WTC11 (cell line): ENCODE measurements at regions not wholly inside any gene's neighbourhood (a gene's known extent, or its start where the extent isn't known, plus 50 kb on each side); places are given as distances from the start of the nearest gene placed in this dataset.

ENCODE experiments used
- ATAC-seq: fragments of 200-7000 bp; cut with Tn5 transposase; 2 replicates; pipeline ENCODE4 v1.10.0; 2021; ENCODE audit warnings: mild to moderate bottlenecking, moderate library complexity
- CTCF ChIA-PET: fragments of 300-600 bp; sonication (Branson Sonifier 250); formaldehyde crosslinking; loops from one replicate; lab custom pipeline; 2021; ENCODE audit warnings: antibody characterized with exemption; lab: Charles Lee
- POLR2A ChIA-PET: fragments of 350-600 bp; sonication (Branson Sonifier 250); formaldehyde crosslinking; loops from one replicate; lab custom pipeline; 2021; ENCODE audit warnings: antibody characterized with exemption; lab: Charles Lee
- DNase-seq: peaks from one replicate; pipeline ENCODE4 v3.0.0; 2021; ENCODE audit warnings: low spot score
- H3K27ac Mint-ChIP-seq: 2 replicates; pipeline ENCODE4 v1.8.0; 2021; ENCODE audit warnings: mixed read lengths
- H3K27me3 Mint-ChIP-seq: 2 replicates; pipeline ENCODE4 v1.8.0; 2021; ENCODE audit warnings: low read depth, mild to moderate bottlenecking, moderate library complexity, mixed read lengths
- H3K36me3 Mint-ChIP-seq: 2 replicates; pipeline ENCODE4 v1.8.0; 2021; ENCODE audit warnings: mixed read lengths
- H3K4me1 Mint-ChIP-seq: 2 replicates; pipeline ENCODE4 v1.8.0; 2022; ENCODE audit warnings: mixed read lengths
- H3K4me3 Mint-ChIP-seq: 2 replicates; pipeline ENCODE4 v1.8.0; 2021; ENCODE audit warnings: mild to moderate bottlenecking, moderate library complexity, mixed read lengths
- H3K9me3 Mint-ChIP-seq: 2 replicates; pipeline ENCODE4 v1.8.0; 2021; ENCODE audit warnings: mixed read lengths
- ATF1 ChIP-seq: sonication (generic); formaldehyde crosslinking; IDR thresholded peaks from 2 replicates; pipeline ENCODE4 v1.8.1; 2023; ENCODE audit warnings: mild to moderate bottlenecking, moderate library complexity, missing genetic modification reagents
- ATF3 ChIP-seq: sonication (generic); formaldehyde crosslinking; conservative IDR thresholded peaks from 2 replicates; pipeline ENCODE4 v1.8.1; 2022; ENCODE audit warnings: mild to moderate bottlenecking, missing genetic modification reagents
- CREB1 ChIP-seq: sonication (generic); formaldehyde crosslinking; IDR thresholded peaks from 2 replicates; pipeline ENCODE4 v1.8.0; 2023; ENCODE audit warnings: mild to moderate bottlenecking, missing genetic modification reagents
- CTCF ChIP-seq: fragments of 200-600 bp; IDR thresholded peaks from 2 replicates; pipeline ENCODE4 v1.8.0; 2022; ENCODE audit warnings: antibody characterized with exemption
- EMX1 ChIP-seq: fragments of 250-450 bp; sonication (Bioruptor Pico); IDR thresholded peaks from 2 replicates; pipeline ENCODE4 v1.8.0; 2021; ENCODE audit warnings: mild to moderate bottlenecking
- ERG ChIP-seq: fragments of 250-450 bp; sonication (Bioruptor Pico); IDR thresholded peaks from 2 replicates; pipeline ENCODE4 v1.8.0; 2021; ENCODE audit warnings: mild to moderate bottlenecking
- ESRRA ChIP-seq: sonication (generic); formaldehyde crosslinking; IDR thresholded peaks from 2 replicates; pipeline ENCODE4 v1.8.1; 2022; ENCODE audit warnings: mild to moderate bottlenecking, missing genetic modification reagents, borderline replicate concordance
- GABPB1 ChIP-seq: sonication (generic); formaldehyde crosslinking; IDR thresholded peaks from 2 replicates; pipeline ENCODE4 v1.8.1; 2023; ENCODE audit warnings: mild to moderate bottlenecking, missing genetic modification reagents
- IRF2 ChIP-seq: sonication (generic); formaldehyde crosslinking; IDR thresholded peaks from 2 replicates; pipeline ENCODE4 v1.8.0; 2022; ENCODE audit warnings: low read depth, missing genetic modification reagents, borderline replicate concordance
- KAT7 ChIP-seq: sonication (generic); formaldehyde crosslinking; IDR thresholded peaks from 2 replicates; pipeline ENCODE4 v1.8.1; 2023; ENCODE audit warnings: missing genetic modification reagents, mild to moderate bottlenecking, borderline replicate concordance
- MXD4 ChIP-seq: fragments of 250-450 bp; sonication (Bioruptor Pico); IDR thresholded peaks from 2 replicates; pipeline ENCODE4 v1.8.0; 2021; ENCODE audit warnings: mild to moderate bottlenecking, moderate library complexity, borderline replicate concordance
- MYBL2 ChIP-seq: sonication (generic); formaldehyde crosslinking; IDR thresholded peaks from 2 replicates; pipeline ENCODE4 v1.8.1; 2023; ENCODE audit warnings: mild to moderate bottlenecking, moderate library complexity, missing genetic modification reagents
- NFE2L1 ChIP-seq: sonication (generic); formaldehyde crosslinking; IDR thresholded peaks from 2 replicates; pipeline ENCODE4 v1.8.1; 2023; ENCODE audit warnings: missing genetic modification reagents
- NFYB ChIP-seq: sonication (generic); formaldehyde crosslinking; conservative IDR thresholded peaks from 2 replicates; pipeline ENCODE4 v1.8.0; 2022; ENCODE audit warnings: low read depth, missing genetic modification reagents
- NR3C1 ChIP-seq: sonication (generic); formaldehyde crosslinking; conservative IDR thresholded peaks from 2 replicates; pipeline ENCODE4 v1.8.1; 2023; ENCODE audit warnings: low read depth, mild to moderate bottlenecking, missing genetic modification reagents
- PREB ChIP-seq: sonication (generic); formaldehyde crosslinking; IDR thresholded peaks from 2 replicates; pipeline ENCODE4 v1.8.1; 2022; ENCODE audit warnings: mild to moderate bottlenecking, missing genetic modification reagents, moderate library complexity, borderline replicate concordance
- RORB ChIP-seq: fragments of 250-450 bp; sonication (Bioruptor Pico); IDR thresholded peaks from 2 replicates; pipeline ENCODE4 v1.9.0; 2021; ENCODE audit warnings: mild to moderate bottlenecking
- SMAD3 ChIP-seq: sonication (generic); formaldehyde crosslinking; IDR thresholded peaks from 2 replicates; pipeline ENCODE4 v1.8.0; 2022; ENCODE audit warnings: missing genetic modification reagents, mild to moderate bottlenecking, borderline replicate concordance
- SP1 ChIP-seq: sonication (generic); formaldehyde crosslinking; conservative IDR thresholded peaks from 2 replicates; pipeline ENCODE4 v1.8.1; 2022; ENCODE audit warnings: missing genetic modification reagents
- USF2 ChIP-seq: sonication (generic); formaldehyde crosslinking; IDR thresholded peaks from 2 replicates; pipeline ENCODE4 v1.8.1; 2023; ENCODE audit warnings: mild to moderate bottlenecking, missing genetic modification reagents, moderate library complexity
- ZBTB21 ChIP-seq: sonication (generic); formaldehyde crosslinking; IDR thresholded peaks from 2 replicates; pipeline ENCODE4 v1.8.1; 2023; ENCODE audit warnings: mild to moderate bottlenecking, missing genetic modification reagents, borderline replicate concordance
- ZBTB43 ChIP-seq: sonication (generic); formaldehyde crosslinking; IDR thresholded peaks from 2 replicates; pipeline ENCODE4 v1.8.1; 2023; ENCODE audit warnings: mild to moderate bottlenecking, missing genetic modification reagents
- ZNF232 ChIP-seq: sonication (generic); formaldehyde crosslinking; IDR thresholded peaks from 2 replicates; pipeline ENCODE4 v1.8.0; 2022; ENCODE audit warnings: mild to moderate bottlenecking, missing genetic modification reagents
- ZNF263 ChIP-seq: sonication (generic); formaldehyde crosslinking; IDR thresholded peaks from 2 replicates; pipeline ENCODE4 v1.8.1; 2022; ENCODE audit warnings: low read depth, mild to moderate bottlenecking, moderate library complexity, missing genetic modification reagents
- ZSCAN18 ChIP-seq: fragments of 250-450 bp; sonication (Bioruptor Pico); IDR thresholded peaks from 2 replicates; pipeline ENCODE4 v2.1.2; 2022; ENCODE audit warnings: mild to moderate bottlenecking, moderate library complexity

GRCh38 chr12:77247542-77247941 is 182.2 kb upstream of the E2F7 start:
- H3K27me3 Mint-ChIP-seq = no peaks in the 10 kb centered on the region
- peak; percentile 39 for ATAC-seq
- no peaks in the 10 kb centered on the region for H3K9me3 Mint-ChIP-seq
- H3K4me1 Mint-ChIP-seq = peaks cover 4% of the 10 kb centered on the region; the same call in 1 of the 2 replicates
- ChIA-PET CTCF (interaction anchor here (0.6 kb wide), 1 partner anchor 95 kb away, joined by 6 read pairs; no protein-coding TSS in a partner anchor), POLR2A (no interaction called here)
- no peak overlapping the region for H3K27ac Mint-ChIP-seq
- no peak for TF ChIP-seq ERG (CRISPR knock-in tag)
- no peak for TF ChIP-seq ZBTB21 (CRISPR knock-in tag)
- no peak for TF ChIP-seq ESRRA (CRISPR knock-in tag)
- TF ChIP-seq NFE2L1 (CRISPR knock-in tag) = no peak
- no peak for TF ChIP-seq MXD4 (CRISPR knock-in tag)
- no peak for TF ChIP-seq NFYB
- TF ChIP-seq RORB (CRISPR knock-in tag) = no peak
- TF ChIP-seq NR3C1 (CRISPR knock-in tag) = no peak
- no peak for TF ChIP-seq SMAD3 (CRISPR knock-in tag)
- TF ChIP-seq GABPB1 (CRISPR knock-in tag) = no peak
- TF ChIP-seq, all 79 proteins: peak for 0
- no peaks in the 10 kb centered on the region for H3K36me3 Mint-ChIP-seq
- no peak overlapping the region for H3K4me3 Mint-ChIP-seq
- DNase-seq = no peak

GRCh38 chr12:77243345-77243744 is 178.0 kb upstream of the E2F7 start:
- ATAC-seq (no peak), DNase-seq (no peak)
- CTCF ChIA-PET = no interaction called here
- TF ChIP-seq PREB (CRISPR knock-in tag) = no peak
- TF ChIP-seq SP1 (CRISPR knock-in tag) = no peak
- TF ChIP-seq CTCF = no peak
- no peak for TF ChIP-seq USF2 (CRISPR knock-in tag)
- TF ChIP-seq EMX1 = no peak
- no peak for TF ChIP-seq ZBTB43 (CRISPR knock-in tag)
- TF ChIP-seq, all 79 proteins: peak for 0
- Mint-ChIP-seq H3K4me1 (peaks cover 15% of the 10 kb centered on the region), H3K36me3 (no peaks in the 10 kb centered on the region), H3K4me3 (no peak overlapping the region), H3K9me3 (no peaks in the 10 kb centered on the region), H3K27me3 (no peaks in the 10 kb centered on the region), H3K27ac (no peak overlapping the region)
- POLR2A ChIA-PET = no interaction called here

- no peak for ATAC-seq
- no peak overlapping the region for H3K4me3 Mint-ChIP-seq
- ChIA-PET CTCF (no interaction called here), POLR2A (no interaction called here)
- H3K27ac Mint-ChIP-seq = no peak overlapping the region
- H3K4me1 Mint-ChIP-seq = peaks cover 28% of the 10 kb centered on the region
- no peaks in the 10 kb centered on the region for H3K27me3 Mint-ChIP-seq
- no peak for DNase-seq
- H3K9me3 Mint-ChIP-seq = peaks cover 7% of the 10 kb centered on the region; the same call in 1 of the 2 replicates
- no peaks in the 10 kb centered on the region; the same call in 1 of the 2 replicates for H3K36me3 Mint-ChIP-seq
- TF ChIP-seq ZSCAN18 = no peak
- TF ChIP-seq IRF2 (CRISPR knock-in tag) = no peak
- no peak for TF ChIP-seq CREB1 (CRISPR knock-in tag)
- no peak for TF ChIP-seq KAT7
- TF ChIP-seq MXD4 (CRISPR knock-in tag) = no peak
- TF ChIP-seq ZNF263 (CRISPR knock-in tag) = no peak
- TF ChIP-seq MYBL2 (CRISPR knock-in tag) = no peak
- no peak for TF ChIP-seq GABPB1 (CRISPR knock-in tag)
- no peak for TF ChIP-seq USF2 (CRISPR knock-in tag)
- no peak for TF ChIP-seq ESRRA (CRISPR knock-in tag)
- no peak for TF ChIP-seq ATF1 (CRISPR knock-in tag)
- TF ChIP-seq ZNF232 (CRISPR knock-in tag) = no peak
- TF ChIP-seq ATF3 (CRISPR knock-in tag) = no peak
Measured at GRCh38 chr12:77239617-77240016, 174.2 kb upstream of the E2F7 start.
